PC-9 (cell line): ENCODE measurements at regions not wholly inside any gene's neighbourhood (a gene's known extent, or its start where the extent isn't known, plus 50 kb on each side); places are given as distances from the start of the nearest gene placed in this dataset.

ENCODE experiments used
- CTCF ChIP-seq: fragments of 200-600 bp; sonication (generic); conservative IDR thresholded peaks from 2 replicates; pipeline ENCODE4 v1.6.1; 2017; ENCODE audit warnings: mixed run types, antibody characterized with exemption, mild to moderate bottlenecking, moderate library complexity
- EZH2 ChIP-seq: fragments of 200-600 bp; sonication (generic); IDR thresholded peaks from 2 replicates; pipeline ENCODE4 v1.8.0; 2017; ENCODE audit warnings: antibody characterized with exemption, low read depth

GRCh38 chr10:33882996-33883395 lies 548.5 kb upstream of the NRP1 start:
- TF ChIP-seq CTCF (no peak), EZH2 (no peak)
